ENCODE measurements at regions not wholly inside any gene's neighbourhood (a gene's known extent, or its start where the extent isn't known, plus 50 kb on each side); places are given as distances from the start of the nearest gene placed in this dataset.

DNA sequence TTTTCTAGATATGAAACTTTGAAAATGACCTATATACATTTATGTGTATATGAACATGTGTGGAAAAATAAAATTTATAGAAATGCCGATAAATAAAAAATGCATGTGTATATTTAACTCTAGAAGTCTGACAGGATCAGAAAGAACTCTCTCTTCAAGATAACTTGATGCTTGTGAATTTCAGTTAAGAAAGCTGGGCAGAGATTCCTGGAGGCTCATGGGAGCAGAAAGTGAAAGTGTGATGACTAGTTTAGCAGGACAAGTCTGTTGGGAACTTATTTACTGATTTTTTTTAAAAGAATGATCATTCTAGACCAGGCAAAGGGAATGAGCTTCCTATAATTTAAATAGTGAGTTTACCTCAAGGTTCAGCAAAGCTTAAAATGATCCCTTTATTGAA is 81.5 kb upstream of the KCNAB1 start:
- H2AFZ ChIP-seq (ENCODE audit: low read depth, low read length) = no peak overlapping the region

More for the DNA sequence above, 81.5 kb upstream of the KCNAB1 start:
- H3K27ac ChIP-seq (ENCODE audit: insufficient read depth, low read depth, low read length) = no peak overlapping the region
- no peaks in the 10 kb centered on the region for H4K20me1 ChIP-seq (replicated peaks; ENCODE audit: control insufficient read depth, extremely low read depth, insufficient read depth, low read length)
- no peak overlapping the region for H3K9ac ChIP-seq (replicated peaks; ENCODE audit: extremely low read depth, insufficient read depth, low read length)
- FAIRE-seq (no peak), DNase-seq (ENCODE audit: low read depth, low spot score) (no peak)
- H3K4me3 ChIP-seq (replicated peaks in 1 of 3; ENCODE audit: insufficient read depth in 1 of 3, low read depth in 1 of 3, low read length in 3 of 3) = no peak overlapping the region
- ChIA-PET CTCF (interaction anchor here (1.0 to 1.7 kb wide), 2 partner anchors 22 to 471 kb away, joined by 4 to 6 read pairs; no protein-coding TSS in a partner anchor), POLR2A (no interaction called here)
- H3K4me2 ChIP-seq (ENCODE audit: insufficient read depth, low read length) = no peak overlapping the region
- no peaks in the 10 kb centered on the region for H3K4me1 ChIP-seq (ENCODE audit: control insufficient read depth, extremely low read depth, insufficient read depth, low read length)
- no peaks in the 10 kb centered on the region for H3K9me1 ChIP-seq (replicated peaks; ENCODE audit: control insufficient read depth, extremely low read depth, insufficient read depth, low read length)
- dilution Hi-C loops (cut with MboI; ENCODE audit: extremely low pct_ligation_motif_present, low sequenced_read_pairs) (no loop called here), intact Hi-C loops (cut with micrococcal nuclease) (loop anchor here (5.0 kb wide), 1 partner anchor 332 kb away; no protein-coding TSS in a partner anchor)
- no TSS peak for BruUV-seq (replicated peaks)
- H3K27me3 ChIP-seq (ENCODE audit: control insufficient read depth in 2 of 2, insufficient read depth in 2 of 2, low read length in 2 of 2) = peaks cover 0 to 2% of the 10 kb centered on the region in 2 experiments
- H3K79me2 ChIP-seq (ENCODE audit: control insufficient read depth, insufficient read depth, low read length) = no peaks in the 10 kb centered on the region
- no peaks in the 10 kb centered on the region for H3K9me3 ChIP-seq (replicated peaks; ENCODE audit: control insufficient read depth, insufficient read depth, low read length)
- no peaks in the 10 kb centered on the region for H3K36me3 ChIP-seq (ENCODE audit: control insufficient read depth in 2 of 2, extremely low read depth in 1 of 2, insufficient read depth in 2 of 2, low read length in 2 of 2)
- TF ChIP-seq MYC (IDR thresholded peaks at IDR 0.05; ENCODE audit: low read depth, low read length) (no peak), POLR2A (IDR thresholded peaks at IDR 0.05; ENCODE audit: low read depth, low read length) (no peak), EZH2 (IDR thresholded peaks at IDR 0.05; ENCODE audit: borderline replicate concordance, low read depth, low read length, severe bottlenecking) (no peak), MAX (IDR thresholded peaks at IDR 0.05; ENCODE audit: insufficient read depth, insufficient read length) (no peak), POLR2AphosphoS5 (IDR thresholded peaks at IDR 0.05; ENCODE audit: insufficient read depth, low read depth, low read length) (no peak), JUN (IDR thresholded peaks at IDR 0.05; ENCODE audit: borderline replicate concordance, insufficient read depth, insufficient read length, low read depth) (no peak), GATA2 (IDR thresholded peaks at IDR 0.05; ENCODE audit: insufficient read depth, insufficient read length, low read depth, low read length) (no peak), FOS (IDR thresholded peaks at IDR 0.05; ENCODE audit: borderline replicate concordance, insufficient read depth, low read length) (no peak)
- TF ChIP-seq, protein P1, sequence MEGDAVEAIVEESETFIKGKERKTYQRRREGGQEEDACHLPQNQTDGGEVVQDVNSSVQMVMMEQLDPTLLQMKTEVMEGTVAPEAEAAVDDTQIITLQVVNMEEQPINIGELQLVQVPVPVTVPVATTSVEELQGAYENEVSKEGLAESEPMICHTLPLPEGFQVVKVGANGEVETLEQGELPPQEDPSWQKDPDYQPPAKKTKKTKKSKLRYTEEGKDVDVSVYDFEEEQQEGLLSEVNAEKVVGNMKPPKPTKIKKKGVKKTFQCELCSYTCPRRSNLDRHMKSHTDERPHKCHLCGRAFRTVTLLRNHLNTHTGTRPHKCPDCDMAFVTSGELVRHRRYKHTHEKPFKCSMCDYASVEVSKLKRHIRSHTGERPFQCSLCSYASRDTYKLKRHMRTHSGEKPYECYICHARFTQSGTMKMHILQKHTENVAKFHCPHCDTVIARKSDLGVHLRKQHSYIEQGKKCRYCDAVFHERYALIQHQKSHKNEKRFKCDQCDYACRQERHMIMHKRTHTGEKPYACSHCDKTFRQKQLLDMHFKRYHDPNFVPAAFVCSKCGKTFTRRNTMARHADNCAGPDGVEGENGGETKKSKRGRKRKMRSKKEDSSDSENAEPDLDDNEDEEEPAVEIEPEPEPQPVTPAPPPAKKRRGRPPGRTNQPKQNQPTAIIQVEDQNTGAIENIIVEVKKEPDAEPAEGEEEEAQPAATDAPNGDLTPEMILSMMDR (IDR thresholded peaks at IDR 0.05; ENCODE audit: extremely low read depth in 1 of 2, insufficient read depth in 1 of 2, low read depth in 1 of 2, low read length in 2 of 2) = no peak

Measured in endothelial cell of umbilical vein (primary cell).